DOHH2 (cell line): ENCODE measurements at regions not wholly inside any gene's neighbourhood (a gene's known extent, or its start where the extent isn't known, plus 50 kb on each side); places are given as distances from the start of the nearest gene placed in this dataset.

Experiments
- H3F3A ChIP-seq: fragments of 200-600 bp; sonication (generic), shearing (Covaris generic); 2 replicates; pipeline ENCODE4 v1.6.0; 2016; ENCODE audit warnings: antibody characterized with exemption, mild to moderate bottlenecking; ENCODE audit not compliant: control insufficient read depth, insufficient read depth
- H3K27ac ChIP-seq: fragments of 200-600 bp; sonication (generic); 2 replicates; pipeline ENCODE4 v1.5.1; 2014; ENCODE audit warnings: low read depth, mild to moderate bottlenecking, low read length, moderate library complexity
- H3K27me3 ChIP-seq: fragments of 200-600 bp; sonication (generic); 2 replicates; pipeline ENCODE4 v1.6.1; 2014; ENCODE audit warnings: mild to moderate bottlenecking, low read length, mixed read lengths; ENCODE audit not compliant: control insufficient read depth
- H3K36me3 ChIP-seq: fragments of 200-600 bp; sonication (generic); 2 replicates; pipeline ENCODE4 v1.6.1; 2014; ENCODE audit warnings: mild to moderate bottlenecking, low read length, moderate library complexity, mixed read lengths; ENCODE audit not compliant: control insufficient read depth
- H3K4me1 ChIP-seq: fragments of 200-600 bp; sonication (generic); 2 replicates; pipeline ENCODE4 v1.6.1; 2014; ENCODE audit warnings: mild to moderate bottlenecking, low read length, mixed read lengths; ENCODE audit not compliant: control insufficient read depth
- H3K4me2 ChIP-seq: fragments of 200-600 bp; sonication (generic); 2 replicates; pipeline ENCODE4 v1.6.0; 2014; ENCODE audit warnings: mild to moderate bottlenecking, low read length, moderate library complexity
- H3K4me3 ChIP-seq: fragments of 200-600 bp; sonication (generic); 2 replicates; pipeline ENCODE4 v1.5.1; 2014; ENCODE audit warnings: mild to moderate bottlenecking, low read length, mixed read lengths
- H3K79me2 ChIP-seq: fragments of 200-600 bp; sonication (generic); 2 replicates; pipeline ENCODE4 v1.6.1; 2014; ENCODE audit warnings: mild to moderate bottlenecking, low read length, mixed read lengths; ENCODE audit not compliant: control insufficient read depth
- H3K9me2 ChIP-seq: fragments of 200-600 bp; sonication (generic); replicated peaks from 2 replicates; pipeline ENCODE4 v1.6.1; 2014; ENCODE audit warnings: mild to moderate bottlenecking, low read length, mixed read lengths; ENCODE audit not compliant: control insufficient read depth
- H3K9me3 ChIP-seq: fragments of 200-600 bp; sonication (generic); 2 replicates; pipeline ENCODE4 v1.6.1; 2014; ENCODE audit warnings: antibody characterized with exemption, low read length, mixed read lengths; ENCODE audit not compliant: control insufficient read depth, insufficient read depth
- H4K20me1 ChIP-seq: fragments of 200-600 bp; sonication (generic); 2 replicates; pipeline ENCODE4 v1.6.0; 2014; ENCODE audit warnings: low read depth, mild to moderate bottlenecking, antibody characterized with exemption, low read length, moderate library complexity; ENCODE audit not compliant: control insufficient read depth, insufficient read depth
- CTCF ChIP-seq: fragments of 200-600 bp; sonication (generic); IDR thresholded peaks from one replicate; pipeline ENCODE4 v1.5.1; 2014; ENCODE audit warnings: antibody characterized with exemption, mild to moderate bottlenecking, low read depth, low read length; ENCODE audit not compliant: poor library complexity, severe bottlenecking
- EZH2phosphoT487 ChIP-seq: fragments of 200-600 bp; sonication (generic); IDR thresholded peaks from 2 replicates; pipeline ENCODE4 v1.6.1; 2017; ENCODE audit warnings: borderline replicate concordance, mild to moderate bottlenecking, antibody characterized with exemption, low read length, moderate library complexity, mixed read lengths

- no peak for TF ChIP-seq CTCF
- no peak for TF ChIP-seq EZH2phosphoT487
- Histone ChIP-seq H3K27me3 (no peaks in the 10 kb centered on the region), H3K4me1 (no peaks in the 10 kb centered on the region), H3K4me3 (no peak overlapping the region), H3K9me3 (no peaks in the 10 kb centered on the region), H3F3A (no peaks in the 10 kb centered on the region), H3K36me3 (no peaks in the 10 kb centered on the region), H3K79me2 (no peaks in the 10 kb centered on the region), H4K20me1 (no peaks in the 10 kb centered on the region), H3K27ac (no peak overlapping the region), H3K9me2 (no peaks in the 10 kb centered on the region), H3K4me2 (no peak overlapping the region)
These were observed 124.6 kb upstream of the MBL2 start for GRCh38 chr10:52897162-52897561.

- TF ChIP-seq EZH2phosphoT487 = no peak
- TF ChIP-seq CTCF = no peak
- Histone ChIP-seq H3K27ac (no peak overlapping the region), H3F3A (no peaks in the 10 kb centered on the region), H3K79me2 (no peaks in the 10 kb centered on the region), H3K36me3 (no peaks in the 10 kb centered on the region), H3K9me2 (no peaks in the 10 kb centered on the region), H3K9me3 (no peaks in the 10 kb centered on the region), H3K27me3 (no peaks in the 10 kb centered on the region), H3K4me2 (no peak overlapping the region), H3K4me3 (no peak overlapping the region), H4K20me1 (no peaks in the 10 kb centered on the region), H3K4me1 (no peaks in the 10 kb centered on the region)
These were observed 122.5 kb upstream of the MBL2 start for GRCh38 chr10:52895059-52895458.

GRCh38 chr10:52890281-52890680, 117.7 kb upstream of the MBL2 start:
- H3K27ac ChIP-seq = no peak overlapping the region
- H3K4me1 ChIP-seq = no peaks in the 10 kb centered on the region
- H3K27me3 ChIP-seq = no peaks in the 10 kb centered on the region
- no peak for TF ChIP-seq EZH2phosphoT487
- no peak for TF ChIP-seq CTCF
- H3K9me2 ChIP-seq = no peaks in the 10 kb centered on the region
- H3K79me2 ChIP-seq = no peaks in the 10 kb centered on the region
- no peak overlapping the region for H3K4me3 ChIP-seq
- H3K9me3 ChIP-seq = no peaks in the 10 kb centered on the region
- no peaks in the 10 kb centered on the region for H3K36me3 ChIP-seq
- no peaks in the 10 kb centered on the region for H4K20me1 ChIP-seq
- H3K4me2 ChIP-seq = no peak overlapping the region
- no peaks in the 10 kb centered on the region for H3F3A ChIP-seq

- no peak for TF ChIP-seq EZH2phosphoT487
- TF ChIP-seq CTCF = no peak
- Histone ChIP-seq H3K4me1 (no peaks in the 10 kb centered on the region), H3K4me3 (no peak overlapping the region), H3F3A (no peaks in the 10 kb centered on the region), H3K79me2 (no peaks in the 10 kb centered on the region), H3K9me2 (no peaks in the 10 kb centered on the region), H3K36me3 (no peaks in the 10 kb centered on the region), H4K20me1 (no peaks in the 10 kb centered on the region), H3K9me3 (no peaks in the 10 kb centered on the region), H3K27me3 (no peaks in the 10 kb centered on the region), H3K4me2 (no peak overlapping the region), H3K27ac (no peak overlapping the region)
These were observed 117.0 kb upstream of the MBL2 start for GRCh38 chr10:52889611-52890010.
